RWPE1 (cell line): ENCODE measurements at regions not wholly inside any gene's neighbourhood (a gene's known extent, or its start where the extent isn't known, plus 50 kb on each side); places are given as distances from the start of the nearest gene placed in this dataset.

Experiments used
- CTCF ChIA-PET: fragments of 350-600 bp; sonication (Branson Sonifier 250); formaldehyde crosslinking; extraction: SDS; loops from one replicate; lab custom pipeline; 2021; lab: Yijun Ruan, JAX
- POLR2A ChIA-PET: fragments of 400-600 bp; formaldehyde crosslinking; extraction: SDS; loops from one replicate; lab custom pipeline; 2020; ENCODE audit warnings: antibody characterized with exemption; ENCODE audit not compliant: low non-redundant PET; lab: Yijun Ruan, JAX
- DNase-seq: peaks from one replicate; pipeline ENCODE4 v3.0.0; 2012; ENCODE audit warnings: low spot score
- H3K27ac ChIP-seq: fragments of 450-650 bp; 2 replicates; pipeline ENCODE4 v1.5.1; 2017
- TF ChIP-seq, protein P1 (sequence below): fragments of 450-650 bp; conservative IDR thresholded peaks from 2 replicates; pipeline ENCODE4 v1.5.1; 2017; ENCODE audit warnings: low read depth, mild to moderate bottlenecking

DNA sequence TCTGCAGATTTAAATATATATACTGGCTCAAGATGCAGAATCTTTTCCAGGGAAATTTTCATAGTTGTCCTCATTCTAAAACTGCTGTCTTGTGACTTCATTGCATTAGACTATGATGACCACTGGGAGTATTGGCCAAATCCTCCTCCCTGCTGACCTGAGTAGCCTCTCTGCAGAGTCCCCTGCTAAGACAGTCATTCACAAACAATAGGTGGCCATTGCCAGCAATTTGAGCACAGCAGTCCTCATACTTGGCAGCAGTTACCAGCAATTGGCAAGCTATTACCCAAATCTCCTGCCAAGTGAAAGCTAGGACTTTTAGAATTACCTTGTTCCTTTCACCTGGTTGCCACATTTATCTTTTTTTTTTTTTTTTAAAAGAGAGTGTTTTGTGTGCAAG is 325.8 kb downstream of the FAT3 start:
- ChIA-PET POLR2A (no interaction called here), CTCF (no interaction called here)
- no peak overlapping the region for H3K27ac ChIP-seq

DNA sequence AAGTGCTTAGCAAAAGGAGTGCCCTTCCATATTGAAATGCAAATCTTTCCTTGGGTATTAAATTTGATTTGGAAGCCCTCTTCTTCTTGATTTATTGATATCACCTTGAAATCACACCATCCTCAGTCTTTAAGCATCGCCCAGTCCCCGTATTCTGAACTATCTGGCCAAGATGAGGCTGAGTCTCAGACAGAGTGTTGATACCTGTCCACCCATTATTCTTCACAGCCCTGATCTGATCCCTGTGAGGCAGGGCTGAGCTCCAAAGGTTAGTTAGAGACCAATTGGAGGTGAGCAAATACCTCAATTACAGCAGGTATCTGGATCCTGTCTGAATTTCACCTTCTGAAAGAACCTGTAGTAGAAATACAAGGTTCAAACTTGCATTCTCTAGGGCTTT is 326.3 kb downstream of the FAT3 start:
- POLR2A ChIA-PET: no interaction called here
- no peak overlapping the region for H3K27ac ChIP-seq
- no peak for DNase-seq
- CTCF ChIA-PET: no interaction called here
- TF ChIP-seq, protein P1, sequence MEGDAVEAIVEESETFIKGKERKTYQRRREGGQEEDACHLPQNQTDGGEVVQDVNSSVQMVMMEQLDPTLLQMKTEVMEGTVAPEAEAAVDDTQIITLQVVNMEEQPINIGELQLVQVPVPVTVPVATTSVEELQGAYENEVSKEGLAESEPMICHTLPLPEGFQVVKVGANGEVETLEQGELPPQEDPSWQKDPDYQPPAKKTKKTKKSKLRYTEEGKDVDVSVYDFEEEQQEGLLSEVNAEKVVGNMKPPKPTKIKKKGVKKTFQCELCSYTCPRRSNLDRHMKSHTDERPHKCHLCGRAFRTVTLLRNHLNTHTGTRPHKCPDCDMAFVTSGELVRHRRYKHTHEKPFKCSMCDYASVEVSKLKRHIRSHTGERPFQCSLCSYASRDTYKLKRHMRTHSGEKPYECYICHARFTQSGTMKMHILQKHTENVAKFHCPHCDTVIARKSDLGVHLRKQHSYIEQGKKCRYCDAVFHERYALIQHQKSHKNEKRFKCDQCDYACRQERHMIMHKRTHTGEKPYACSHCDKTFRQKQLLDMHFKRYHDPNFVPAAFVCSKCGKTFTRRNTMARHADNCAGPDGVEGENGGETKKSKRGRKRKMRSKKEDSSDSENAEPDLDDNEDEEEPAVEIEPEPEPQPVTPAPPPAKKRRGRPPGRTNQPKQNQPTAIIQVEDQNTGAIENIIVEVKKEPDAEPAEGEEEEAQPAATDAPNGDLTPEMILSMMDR: no peak

More for the DNA sequence above, 325.8 kb downstream of the FAT3 start:
- DNase-seq: no peak
- TF ChIP-seq, protein P1: no peak

DNA sequence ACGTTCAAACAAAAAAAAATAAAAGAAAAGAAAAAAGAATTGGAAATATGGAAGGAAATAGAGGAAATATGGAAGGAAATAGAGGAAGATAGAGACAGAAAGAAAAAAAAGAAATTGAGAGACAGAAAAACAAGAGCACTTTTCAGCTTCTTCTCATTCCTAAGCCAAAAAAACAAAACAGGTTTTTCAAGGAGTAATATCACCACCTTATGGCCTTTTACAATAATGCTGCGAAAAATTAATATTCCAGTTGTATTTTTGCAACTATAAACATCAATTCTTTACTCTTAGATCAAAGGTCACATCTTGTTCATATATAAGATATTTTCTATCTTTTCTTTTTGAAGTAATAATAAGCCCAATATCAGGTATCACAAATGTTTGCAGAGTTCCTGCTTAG is 328.3 kb downstream of the FAT3 start:
- ChIA-PET CTCF (interaction anchor here (0.6 kb wide), 1 partner anchor 23 kb away, joined by 3 read pairs; no protein-coding TSS in a partner anchor), POLR2A (no interaction called here)
- DNase-seq: no peak
- H3K27ac ChIP-seq: no peak overlapping the region
- TF ChIP-seq, protein P1: no peak

DNA sequence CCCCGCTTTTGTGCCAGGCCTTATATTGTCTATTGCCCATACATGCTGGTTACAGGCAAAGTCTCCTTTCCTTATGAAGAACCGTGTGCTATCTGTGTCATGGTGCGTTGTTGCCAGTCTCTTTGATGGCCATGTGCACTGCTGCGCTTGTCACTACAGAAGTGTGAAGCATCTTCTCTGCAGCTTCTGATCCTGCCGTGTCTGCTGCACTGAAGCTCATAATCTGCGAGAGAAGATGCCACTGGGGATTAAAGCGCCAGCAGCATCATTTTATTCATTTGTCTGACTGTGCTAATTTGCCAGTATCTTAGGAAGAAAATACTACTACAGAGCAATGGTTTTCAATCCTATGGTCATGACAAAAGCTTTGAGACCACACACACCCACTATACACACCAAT is 330.1 kb downstream of the FAT3 start:
- ChIA-PET POLR2A (no interaction called here), CTCF (no interaction called here)
- no peak overlapping the region for H3K27ac ChIP-seq
- TF ChIP-seq, protein P1: no peak
- DNase-seq: no peak

DNA sequence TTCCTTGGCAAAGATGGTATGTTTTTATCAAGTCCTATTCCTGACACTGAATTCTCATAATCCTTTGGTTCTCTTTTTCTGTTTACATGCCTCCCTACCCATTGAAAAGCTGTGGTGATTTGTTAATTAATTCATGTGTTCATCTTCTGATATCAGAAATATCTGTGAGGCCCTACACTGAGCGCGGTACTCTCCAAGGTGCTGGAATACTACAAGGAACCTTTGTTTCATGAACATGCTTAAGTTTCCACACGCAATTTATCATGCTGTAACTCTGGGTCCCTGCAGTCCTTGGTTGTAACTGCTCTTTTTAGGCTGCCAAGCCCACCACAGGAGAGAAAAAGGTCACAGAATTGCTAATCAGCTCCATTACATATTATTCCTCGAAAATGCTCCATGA is 331.8 kb downstream of the FAT3 start:
- CTCF ChIA-PET: no interaction called here
- H3K27ac ChIP-seq: no peak overlapping the region
- DNase-seq: peak; percentile 2
- TF ChIP-seq, protein P1: no peak
- POLR2A ChIA-PET: no interaction called here

DNA sequence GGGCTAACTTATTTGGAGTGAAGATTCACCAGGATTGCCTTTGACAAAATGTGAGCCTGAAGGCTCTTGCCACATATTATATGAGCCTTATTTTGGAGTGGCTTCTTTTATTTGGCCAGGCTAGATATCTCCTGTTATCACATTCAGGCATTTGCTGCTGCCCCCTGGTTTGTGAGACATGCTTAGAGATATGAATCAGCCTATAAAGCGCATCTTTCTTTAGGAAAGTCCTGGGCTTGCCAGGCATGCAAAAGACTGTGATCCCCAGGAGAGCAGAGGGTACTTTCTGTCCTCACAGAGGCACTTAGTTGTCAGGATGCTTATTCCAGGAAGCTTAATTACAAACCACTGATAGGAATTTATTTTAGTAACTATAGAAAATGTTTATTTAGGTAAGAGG is 333.3 kb downstream of the FAT3 start:
- TF ChIP-seq, protein P1: no peak
- ChIA-PET CTCF (interaction anchor here (0.6 kb wide), 1 partner anchor 1574 kb away, joined by 4 read pairs; no protein-coding TSS in a partner anchor), POLR2A (no interaction called here)
- DNase-seq: no peak
- H3K27ac ChIP-seq: no peak overlapping the region
